Activated CD8-positive, alpha-beta memory T cell treated with anti-CD3 and anti-CD28 coated beads for 4 hours (primary cell): ENCODE measurements at regions not wholly inside any gene's neighbourhood (a gene's known extent, or its start where the extent isn't known, plus 50 kb on each side); places are given as distances from the start of the nearest gene placed in this dataset.

Source experiments
- DNase-seq, 2 donors: peaks; one replicate each; pipeline ENCODE4 v3.0.0-alpha.2; 2020; ENCODE audit warnings: low read depth in 2 of 2

DNA sequence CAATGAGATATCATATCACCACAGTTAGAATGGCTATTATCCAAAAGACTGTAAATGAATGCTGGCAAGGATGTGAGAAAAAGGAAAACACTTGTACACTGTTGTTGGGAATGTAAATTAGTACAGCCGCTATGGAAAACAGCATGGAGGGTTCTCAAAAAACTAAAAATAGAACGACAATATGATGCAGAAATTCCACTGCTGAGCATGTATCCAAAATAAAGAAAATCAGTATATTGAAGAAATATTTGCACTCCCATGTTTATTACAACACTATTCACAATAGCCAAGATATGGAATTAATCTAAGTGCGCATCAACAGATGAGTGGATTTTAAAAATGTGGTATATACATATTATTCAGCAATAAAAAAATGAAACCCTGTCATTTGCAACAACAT lies 898.9 kb upstream of the MAN1A1 start:
- DNase-seq: no peak

DNA sequence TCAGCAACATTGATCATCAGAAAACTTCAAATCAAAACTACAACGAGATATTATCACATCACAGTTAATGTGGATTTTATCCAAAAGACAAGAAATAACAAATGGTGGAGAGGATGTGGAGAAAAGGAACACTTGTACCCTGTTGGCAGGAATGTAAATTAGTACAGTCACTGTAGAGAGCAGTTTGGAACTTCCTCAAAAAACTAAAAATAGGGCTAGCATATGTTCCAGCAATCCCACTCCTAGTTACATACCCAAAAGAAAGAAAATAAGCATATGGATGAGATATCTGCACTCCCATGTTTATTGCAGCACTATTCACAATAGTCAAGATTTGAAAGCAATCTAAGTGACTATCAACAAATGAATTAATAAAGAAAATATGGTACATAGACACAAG lies 887.7 kb upstream of the MAN1A1 start:
- DNase-seq: no peak

DNA sequence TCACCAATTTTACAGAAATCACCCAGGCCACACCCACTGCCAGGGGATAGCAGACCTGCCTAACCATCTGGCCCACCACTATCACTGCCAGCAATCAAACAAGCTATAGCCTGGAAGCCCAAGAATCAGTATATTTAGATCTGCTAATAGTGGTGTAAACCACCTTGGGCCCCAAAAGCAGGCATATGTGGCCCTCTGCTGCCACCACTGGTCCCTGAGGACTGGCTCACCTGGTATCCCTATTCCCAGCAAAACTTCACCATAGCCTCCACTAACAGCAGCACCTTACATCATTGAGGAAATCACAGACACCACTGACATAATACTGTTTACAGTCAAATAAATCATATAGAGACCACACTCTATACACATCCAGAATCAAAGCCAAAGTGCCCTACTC lies 880.4 kb upstream of the MAN1A1 start:
- no peak for DNase-seq

DNA sequence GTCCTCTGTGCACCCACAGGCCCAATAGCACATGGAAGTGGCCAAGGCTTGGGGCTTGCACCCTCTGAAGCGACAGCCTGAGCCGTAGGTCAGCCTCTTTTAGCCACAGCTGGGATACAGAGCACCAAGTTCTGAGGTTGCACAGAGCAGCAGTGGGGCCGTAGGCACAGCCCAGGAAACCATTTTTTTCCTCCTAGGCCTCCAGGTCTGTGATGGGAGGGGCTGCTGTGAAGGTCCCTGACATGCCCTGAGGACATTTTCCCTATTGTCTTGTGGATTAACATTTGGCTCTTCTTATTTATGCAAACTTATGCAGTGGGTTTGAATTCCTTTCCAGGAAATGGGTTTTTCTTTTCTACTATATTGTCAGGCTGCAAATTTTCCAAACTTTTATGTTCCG lies 878.7 kb upstream of the MAN1A1 start:
- no peak for DNase-seq

DNA sequence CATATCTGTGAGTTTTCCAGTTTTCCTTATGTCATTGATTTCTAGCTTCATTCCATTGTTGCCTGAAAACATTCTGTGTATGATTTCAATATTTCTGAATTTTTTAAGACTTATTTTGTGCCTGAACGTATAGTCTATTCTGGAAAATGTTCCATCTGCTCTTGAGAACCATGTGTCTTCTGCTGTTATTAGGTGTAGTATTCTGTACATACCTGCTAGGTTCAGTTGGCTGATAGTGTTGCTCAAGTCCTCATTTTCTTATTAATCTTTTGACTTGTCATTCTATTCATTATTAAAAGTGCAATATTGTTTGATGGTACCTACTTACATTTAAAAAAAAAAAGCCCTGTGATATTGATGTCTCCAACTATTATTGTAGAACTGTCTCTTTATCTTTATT lies 869.8 kb upstream of the MAN1A1 start:
- no peak for DNase-seq

DNA sequence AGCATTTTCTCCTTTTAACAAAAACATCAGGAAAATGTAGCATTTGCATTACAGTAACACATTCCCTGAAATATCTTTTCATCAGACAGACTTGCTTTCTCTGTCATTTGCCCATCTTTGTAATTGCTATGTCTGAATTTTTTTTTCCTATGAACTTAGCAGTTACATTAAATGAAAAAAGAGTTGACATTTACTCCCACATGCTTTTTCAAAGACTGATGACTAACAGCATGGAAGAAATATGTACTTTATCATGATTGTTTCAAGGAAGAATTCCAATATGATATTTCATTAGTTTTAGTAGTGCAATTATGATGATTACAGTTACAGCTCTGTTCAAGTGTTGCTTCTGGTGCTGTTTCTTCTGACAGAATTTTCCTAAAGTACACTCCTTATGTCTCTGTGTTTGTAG lies 864.5 kb upstream of the MAN1A1 start:
- DNase-seq: no peak

DNA sequence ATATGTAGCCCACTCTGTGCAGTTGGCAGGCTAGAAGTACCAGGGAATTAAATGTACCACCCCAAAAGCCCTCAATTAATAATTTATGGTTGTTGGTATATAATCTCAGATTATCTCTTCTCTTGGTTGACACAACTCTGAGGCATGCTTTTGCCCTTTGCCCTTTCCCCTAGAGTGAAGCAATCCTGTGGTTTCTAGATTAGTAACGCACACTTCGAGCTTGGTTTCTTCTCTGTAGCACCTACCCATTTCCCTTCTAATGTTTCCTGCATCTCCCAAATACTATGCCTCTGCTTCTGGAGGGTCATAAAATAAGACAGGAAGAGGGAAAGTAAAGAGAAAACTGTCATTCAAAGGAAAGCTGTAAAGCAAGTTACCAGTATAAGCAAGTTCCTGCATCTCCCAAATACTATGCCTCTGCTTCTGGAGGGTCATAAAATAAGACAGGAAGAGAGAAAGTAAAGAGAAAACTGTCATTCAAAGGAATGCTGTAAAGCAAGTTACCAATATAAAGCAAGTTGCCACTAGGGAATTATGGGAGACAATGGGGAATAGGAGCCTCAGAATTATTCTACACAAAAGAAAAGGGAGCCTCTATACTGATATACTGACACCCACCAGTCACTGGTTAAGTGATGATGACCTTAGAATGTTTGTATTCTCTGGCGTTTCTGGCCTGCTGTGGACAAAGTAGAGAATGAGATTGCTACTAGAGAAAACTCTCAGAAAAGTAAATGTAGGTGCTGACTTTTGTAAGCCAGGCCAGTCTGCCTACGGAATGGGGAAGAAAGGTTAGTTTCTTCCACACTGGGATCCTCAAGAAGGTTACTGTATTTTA lies 862.6 kb upstream of the MAN1A1 start:
- DNase-seq: no peak

DNA sequence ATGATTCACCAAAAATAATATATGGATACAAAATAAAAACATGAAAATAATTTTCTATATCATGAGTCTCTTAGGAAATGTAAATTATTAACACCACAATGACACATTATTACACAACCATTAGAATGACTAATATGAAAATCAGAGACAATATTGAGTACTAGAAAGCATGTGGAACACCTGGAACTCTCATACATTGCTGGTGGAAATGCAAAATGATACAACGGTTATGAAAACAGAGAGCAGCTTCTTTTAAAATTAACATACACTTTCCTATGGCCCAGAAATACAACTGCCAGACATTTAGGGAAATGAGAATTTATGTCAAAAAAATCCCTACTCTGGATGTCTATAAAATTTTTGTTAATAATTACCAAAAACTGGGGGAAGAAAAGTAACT lies 853.3 kb upstream of the MAN1A1 start:
- DNase-seq: no peak

DNA sequence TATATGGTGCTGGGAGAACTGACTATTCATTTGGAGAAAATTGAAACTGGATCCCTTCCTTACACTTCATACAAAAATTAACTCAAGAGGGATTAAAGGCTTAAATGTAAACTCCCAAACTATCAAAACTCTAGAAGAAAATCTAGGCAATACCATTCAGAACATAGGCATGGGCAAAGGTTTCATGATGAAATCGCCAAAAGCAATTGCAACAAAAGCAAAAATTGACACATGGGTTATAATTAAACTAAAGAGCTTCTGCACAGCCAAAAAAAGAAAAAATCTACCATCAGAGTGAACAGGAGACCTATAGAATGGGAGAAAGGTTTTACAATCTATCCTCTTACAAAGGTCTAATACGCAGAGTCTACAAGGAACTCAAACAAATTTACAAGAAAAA lies 851.3 kb upstream of the MAN1A1 start:
- DNase-seq: no peak

DNA sequence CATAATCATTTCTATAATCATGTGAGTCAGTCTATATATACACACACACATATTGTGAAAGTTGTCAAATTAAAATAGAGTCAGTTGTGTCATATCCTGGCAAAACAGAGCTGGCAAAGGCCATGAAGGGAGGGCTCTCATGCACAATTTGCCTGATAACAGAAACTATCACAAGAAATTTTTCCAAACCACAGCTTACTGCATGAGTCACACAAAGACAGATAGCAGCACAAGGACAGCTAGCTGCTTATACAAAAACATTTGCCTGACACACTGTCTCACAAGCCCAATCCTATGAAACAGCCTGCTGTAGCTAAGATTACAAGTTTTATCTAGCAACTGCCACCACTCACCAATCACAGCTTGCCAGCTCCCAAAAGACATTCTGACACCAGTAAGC lies 848.5 kb upstream of the MAN1A1 start:
- no peak for DNase-seq

DNA sequence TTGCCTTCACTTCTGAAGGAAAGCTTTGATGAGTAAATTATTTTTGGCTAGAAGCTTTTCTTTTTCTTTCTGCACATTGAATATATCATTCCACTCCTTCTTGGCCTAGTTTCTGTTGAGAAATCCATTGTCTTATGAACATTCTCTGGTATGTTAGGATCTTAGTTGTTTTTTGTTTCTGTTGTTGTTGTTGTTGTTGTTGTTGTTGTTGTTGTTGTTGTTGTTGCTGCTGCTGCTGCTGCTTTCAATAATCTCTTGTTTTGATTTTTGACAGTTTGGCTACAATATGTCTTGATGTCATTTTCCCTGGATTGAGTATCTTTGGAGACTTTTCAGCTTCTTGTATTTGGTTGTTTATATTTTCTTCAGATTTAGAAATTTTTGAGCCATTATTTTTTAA lies 836.5 kb upstream of the MAN1A1 start:
- no peak for DNase-seq

DNA sequence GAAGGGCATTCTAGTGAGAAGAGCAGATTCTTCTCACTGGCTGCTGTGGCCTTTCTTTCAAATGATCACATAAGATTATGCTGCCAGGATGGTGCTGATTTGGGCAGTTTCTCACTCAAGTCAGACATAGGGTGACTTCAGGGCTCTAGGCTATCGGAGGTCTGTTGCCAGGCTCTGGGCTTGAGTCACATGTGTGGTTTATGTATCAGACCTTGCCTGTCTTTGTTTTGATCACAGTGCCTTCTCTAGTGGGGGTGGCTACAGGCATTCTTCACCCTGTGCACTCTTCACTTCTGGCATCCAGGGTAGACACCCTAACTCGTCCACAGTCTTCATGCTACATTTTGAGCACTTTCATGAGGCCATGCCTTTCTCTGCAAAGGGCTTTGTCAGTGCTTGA lies 823.7 kb upstream of the MAN1A1 start:
- no peak for DNase-seq

DNA sequence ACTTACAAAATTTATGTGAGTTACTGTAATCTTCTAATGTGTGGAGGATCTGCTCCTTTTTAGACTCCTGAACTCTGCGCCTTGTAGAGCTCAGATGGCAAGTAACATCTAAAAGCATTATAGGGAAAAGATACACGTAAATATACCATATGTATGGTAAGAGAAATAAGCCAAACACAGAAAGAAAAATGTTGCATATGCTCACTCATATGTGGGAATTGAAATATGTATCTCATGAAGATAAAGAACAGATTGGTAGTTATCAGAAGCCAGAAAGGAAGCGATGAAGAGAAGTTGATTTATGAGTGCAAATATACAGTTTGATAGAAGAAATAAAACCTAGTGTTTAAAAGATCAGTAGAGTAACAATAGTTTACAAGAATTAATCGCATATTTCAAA lies 815.0 kb upstream of the MAN1A1 start:
- DNase-seq: no peak

DNA sequence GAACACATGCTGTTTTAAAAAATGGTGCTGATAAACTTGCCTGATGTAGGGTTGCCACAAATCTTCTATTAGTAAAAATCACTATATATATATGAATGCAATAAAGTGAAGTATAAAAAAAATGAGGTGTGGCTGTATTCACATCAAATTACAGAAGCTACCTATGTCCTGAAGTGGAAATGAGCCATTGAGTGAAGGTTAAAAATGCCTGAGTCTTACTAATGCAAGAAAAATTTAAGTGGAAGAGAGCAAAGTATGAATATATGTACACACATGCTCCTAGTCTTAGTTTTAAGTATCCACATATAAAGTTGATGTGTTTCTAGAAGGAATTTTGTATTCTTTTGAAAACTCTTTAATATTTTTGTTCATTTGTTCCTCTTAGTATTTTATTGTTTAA lies 808.3 kb upstream of the MAN1A1 start:
- no peak for DNase-seq

DNA sequence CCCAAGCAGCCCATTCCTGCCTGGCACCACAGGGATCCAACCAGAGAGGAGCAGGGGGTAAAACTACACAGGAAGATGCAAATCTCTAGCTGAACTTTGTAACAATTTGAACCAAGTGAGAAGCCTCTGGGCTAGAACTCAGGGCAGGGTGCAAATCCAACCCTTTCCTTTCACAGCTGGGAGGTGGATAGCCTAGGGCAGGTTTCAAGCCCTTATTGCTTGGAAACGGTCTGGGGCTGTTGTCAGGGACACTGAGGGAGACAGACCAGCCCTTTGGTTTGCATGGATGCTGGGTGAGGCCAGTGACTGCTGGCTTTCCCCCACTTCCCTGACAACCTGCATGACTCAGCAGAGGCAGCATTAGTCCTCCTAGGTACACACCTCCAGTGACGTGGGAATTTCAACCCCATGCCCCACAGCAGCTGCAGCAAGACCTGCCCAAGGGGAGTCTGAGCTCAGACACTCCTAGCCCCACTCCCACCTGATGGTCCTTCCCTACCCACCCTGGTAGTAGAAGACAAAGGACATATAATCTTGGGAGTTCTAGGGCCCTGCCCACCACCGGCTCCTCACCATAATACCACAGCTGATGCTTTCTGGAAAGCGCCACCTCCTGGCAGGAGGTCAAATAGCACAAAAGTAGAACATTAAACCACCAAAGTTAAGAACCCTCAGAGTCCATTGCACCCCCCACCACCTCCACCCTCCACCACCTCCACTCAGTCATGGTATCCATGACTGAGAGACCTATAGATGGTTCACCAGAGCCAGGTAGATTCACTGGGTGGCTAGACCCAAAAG lies 797.7 kb upstream of the MAN1A1 start:
- DNase-seq: no peak

DNA sequence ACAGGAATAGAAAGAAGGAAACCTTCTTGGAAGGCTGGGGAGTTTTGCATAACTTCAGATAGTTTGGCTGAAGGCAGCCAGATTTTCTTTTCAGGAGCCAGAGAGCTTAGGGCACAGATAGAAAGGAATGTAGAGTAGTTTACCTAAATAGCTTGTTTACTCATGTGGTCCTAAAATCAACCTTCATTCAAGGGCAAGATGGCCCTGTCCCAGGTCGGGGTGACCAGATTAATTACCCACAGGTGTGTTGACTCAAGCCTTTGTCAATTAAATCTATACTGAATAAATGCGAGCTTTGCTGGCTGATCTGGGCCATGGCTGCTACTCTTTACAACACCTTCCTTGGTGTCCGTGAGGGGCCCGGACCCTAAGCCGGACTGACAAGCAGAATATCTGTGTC lies 792.0 kb upstream of the MAN1A1 start:
- no peak for DNase-seq

DNA sequence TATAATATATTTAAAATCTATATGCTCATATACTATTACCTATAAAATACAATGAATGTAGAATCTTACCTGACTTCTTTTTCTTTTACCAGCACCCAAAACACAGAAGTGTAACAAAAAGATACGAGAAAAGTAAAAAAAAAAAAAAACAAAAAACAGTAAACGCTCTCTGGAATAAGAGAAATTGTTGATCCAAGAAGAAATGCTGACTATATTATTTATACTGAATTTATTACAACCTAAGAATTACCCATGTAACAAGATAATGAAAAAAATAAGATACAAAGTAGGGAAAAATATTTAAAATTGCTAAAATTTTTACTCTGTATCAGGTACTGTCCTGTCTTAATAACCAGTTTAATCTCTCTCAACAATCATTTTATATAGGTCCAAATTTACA lies 787.9 kb upstream of the MAN1A1 start:
- no peak for DNase-seq

DNA sequence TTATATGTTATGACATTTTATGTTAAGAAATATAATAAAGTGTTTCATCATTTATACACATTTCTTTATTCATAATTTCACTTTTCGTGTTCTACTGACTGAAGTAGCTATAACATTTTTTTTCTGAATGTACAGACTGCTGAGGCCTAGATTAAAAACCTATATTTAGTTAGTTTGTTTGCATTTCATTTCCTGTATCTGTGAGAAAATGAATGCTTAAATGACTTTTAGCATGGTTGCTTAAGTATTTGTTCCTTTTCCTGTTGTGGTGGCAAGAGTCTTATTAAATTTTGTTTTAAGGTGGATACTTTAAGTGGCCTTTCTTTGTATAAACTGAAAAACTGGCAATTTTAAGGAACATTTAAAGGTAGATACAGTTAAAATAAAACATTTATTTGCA lies 779.7 kb upstream of the MAN1A1 start:
- DNase-seq: no peak

DNA sequence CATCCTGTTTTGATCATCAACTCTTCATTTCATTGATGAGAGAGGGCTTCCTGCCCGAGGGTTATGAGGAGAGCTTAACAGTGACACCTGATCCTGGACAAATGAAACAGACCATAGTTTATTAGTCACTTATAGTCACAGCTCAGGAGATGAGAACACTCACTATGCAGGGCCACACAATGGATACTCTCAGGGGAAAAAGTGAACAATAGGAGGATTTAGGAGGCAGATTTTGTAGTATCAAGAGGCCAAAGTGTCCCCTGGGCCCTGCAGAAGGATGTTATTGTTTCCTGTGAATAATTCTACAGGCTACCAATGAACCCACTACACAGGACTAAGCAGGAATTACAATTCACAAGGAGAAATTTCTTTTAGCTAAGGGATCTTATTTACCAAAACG lies 772.8 kb upstream of the MAN1A1 start:
- no peak for DNase-seq

DNA sequence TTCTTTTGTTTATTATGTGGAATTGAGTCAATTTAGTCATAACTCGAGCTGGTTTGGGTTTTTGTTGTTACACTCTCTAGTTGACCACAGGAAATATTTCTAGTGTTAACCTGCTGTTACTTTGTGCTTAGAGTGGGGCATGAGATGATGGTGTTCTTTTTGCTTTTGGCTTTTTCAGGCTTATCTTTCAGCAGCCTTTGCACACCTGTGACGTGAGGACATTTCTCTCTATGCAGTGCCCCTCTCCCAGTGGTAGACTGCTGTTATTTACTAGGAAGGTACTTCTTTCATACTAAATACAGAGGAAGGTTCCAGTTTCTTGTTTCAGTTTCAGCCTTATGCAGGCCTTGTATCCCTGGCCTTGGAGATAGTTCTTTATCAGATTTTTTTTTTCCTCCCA lies 766.8 kb upstream of the MAN1A1 start:
- DNase-seq: no peak

DNA sequence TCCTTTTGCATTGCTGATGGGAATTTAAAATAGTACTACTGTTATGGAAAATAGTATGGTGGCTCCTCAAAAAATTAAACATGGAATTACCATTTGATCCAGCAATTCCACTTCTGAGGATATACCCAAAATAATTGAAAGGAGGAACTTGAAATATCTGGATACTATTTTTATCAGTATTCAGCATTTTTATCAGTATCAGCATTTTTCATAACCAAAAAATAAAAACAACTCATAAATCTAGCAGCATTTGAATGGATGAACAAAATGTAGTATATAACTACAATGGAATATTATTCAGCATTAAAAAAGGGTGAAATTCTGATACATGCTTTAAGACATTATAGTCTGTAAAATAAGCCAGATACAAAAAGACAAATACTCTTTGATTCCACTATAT lies 763.4 kb upstream of the MAN1A1 start:
- DNase-seq: no peak

DNA sequence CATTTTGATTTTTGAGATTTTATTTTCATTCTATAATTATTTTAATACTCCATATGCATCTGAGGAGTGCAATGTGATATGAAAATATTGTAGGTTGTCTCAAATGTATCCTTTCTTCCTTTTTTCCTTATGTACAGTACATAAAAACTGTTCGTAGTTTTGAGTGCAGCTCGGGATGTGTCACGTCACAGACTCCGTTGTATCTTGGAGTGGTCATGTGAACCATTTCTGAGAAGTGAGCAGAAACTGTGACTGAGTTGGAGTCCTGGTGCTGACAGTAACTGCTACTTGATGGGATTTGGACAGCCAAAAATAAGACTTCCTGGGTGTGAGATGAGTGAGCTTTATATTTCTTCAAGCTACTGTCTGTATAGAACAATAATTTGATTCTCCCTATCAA lies 761.4 kb upstream of the MAN1A1 start:
- DNase-seq: no peak

DNA sequence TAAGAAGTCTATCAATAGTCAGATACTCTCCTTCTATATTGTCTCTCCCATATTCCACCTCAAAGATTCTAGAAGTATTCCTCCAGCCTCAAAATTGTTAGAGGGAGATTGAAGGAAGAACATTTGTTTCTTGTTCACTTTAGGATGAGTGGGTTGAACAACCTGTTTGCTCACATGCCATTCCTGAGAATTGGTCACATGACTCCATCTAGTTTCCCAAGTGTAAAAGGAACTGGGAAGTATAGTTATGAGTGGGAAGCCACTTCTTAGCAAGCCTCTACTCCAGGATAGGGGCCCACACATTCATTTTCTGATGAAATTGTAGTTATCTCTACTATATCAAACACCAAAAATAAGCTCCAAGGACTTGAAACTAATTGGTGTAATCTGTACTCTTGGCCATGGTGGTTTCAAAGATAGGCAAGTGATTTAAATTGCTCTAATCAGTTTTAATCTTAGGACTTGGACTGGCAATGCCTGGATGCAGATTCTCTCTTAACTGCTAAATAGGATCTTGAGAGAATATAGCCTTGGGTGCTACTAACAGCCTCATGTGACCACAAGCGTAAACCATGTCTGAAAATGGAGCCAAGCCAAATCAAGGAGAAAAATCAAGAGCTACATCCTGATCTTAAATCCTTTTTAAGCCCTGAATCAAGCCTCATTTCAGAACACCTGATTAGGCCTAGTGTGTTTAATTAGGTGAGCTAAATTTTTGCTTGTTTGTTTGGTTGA lies 758.7 kb upstream of the MAN1A1 start:
- DNase-seq: no peak
